Cardiac fibroblast (primary cell): ENCODE measurements at regions not wholly inside any gene's neighbourhood (a gene's known extent, or its start where the extent isn't known, plus 50 kb on each side); places are given as distances from the start of the nearest gene placed in this dataset.

Source experiments
- DNase-seq, 2 donors: peaks; one replicate each; pipeline versions ENCODE4 v3.0.0 to v3.0.0-alpha.2; 2010; ENCODE audit warnings: low read depth in 2 of 2
- H3K4me3 ChIP-seq, 2 donors: replicated peaks in 1 of 2; 1 replicate in 1 of 2; 2 replicates in 1 of 2; pipeline ENCODE4 v1.5.1; 2011; ENCODE audit warnings: low read depth in 2 of 2, low read length in 2 of 2, mild to moderate bottlenecking in 2 of 2, moderate library complexity in 1 of 2
- CTCF ChIP-seq: IDR thresholded peaks from one replicate; pipeline ENCODE4 v1.5.1; 2011; ENCODE audit warnings: low read depth, mild to moderate bottlenecking, low read length, inconsistent platforms

- no peak for TF ChIP-seq CTCF
- H3K4me3 ChIP-seq = no peak overlapping the region
- peak; percentile 29 to 70 for DNase-seq
These were observed 1598.7 kb upstream of the ACVR2A start for GRCh38 chr2:146246002-146246735.

GRCh38 chr2:146244830-146245229 lies 1600.0 kb upstream of the ACVR2A start:
- no peak overlapping the region for H3K4me3 ChIP-seq
- no peak for DNase-seq
- no peak for TF ChIP-seq CTCF

- TF ChIP-seq CTCF = no peak
- H3K4me3 ChIP-seq = no peak overlapping the region
- DNase-seq = no peak
These were observed 1600.7 kb upstream of the ACVR2A start for GRCh38 chr2:146244131-146244530.

GRCh38 chr2:146241023-146241422 lies 1603.8 kb upstream of the ACVR2A start:
- TF ChIP-seq CTCF = no peak
- DNase-seq = no peak
- no peak overlapping the region for H3K4me3 ChIP-seq

GRCh38 chr2:146240391-146240790 lies 1604.4 kb upstream of the ACVR2A start:
- H3K4me3 ChIP-seq = no peak overlapping the region
- DNase-seq = peak in 1 of 2 donors; percentile 17
- no peak for TF ChIP-seq CTCF

GRCh38 chr2:146239392-146240135 lies 1605.3 kb upstream of the ACVR2A start:
- TF ChIP-seq CTCF = no peak
- H3K4me3 ChIP-seq = no peak overlapping the region
- peak; percentile 35 to 91 for DNase-seq
